NCI-H128 (cell line): ENCODE measurements at regions not wholly inside any gene's neighbourhood (a gene's known extent, or its start where the extent isn't known, plus 50 kb on each side); places are given as distances from the start of the nearest gene placed in this dataset.

ENCODE experiments used
- DNase-seq: peaks from one replicate; lab custom pipeline; 2025; ENCODE audit not compliant: unreplicated experiment; lab: John Stamatoyannopoulos, UW

DNA sequence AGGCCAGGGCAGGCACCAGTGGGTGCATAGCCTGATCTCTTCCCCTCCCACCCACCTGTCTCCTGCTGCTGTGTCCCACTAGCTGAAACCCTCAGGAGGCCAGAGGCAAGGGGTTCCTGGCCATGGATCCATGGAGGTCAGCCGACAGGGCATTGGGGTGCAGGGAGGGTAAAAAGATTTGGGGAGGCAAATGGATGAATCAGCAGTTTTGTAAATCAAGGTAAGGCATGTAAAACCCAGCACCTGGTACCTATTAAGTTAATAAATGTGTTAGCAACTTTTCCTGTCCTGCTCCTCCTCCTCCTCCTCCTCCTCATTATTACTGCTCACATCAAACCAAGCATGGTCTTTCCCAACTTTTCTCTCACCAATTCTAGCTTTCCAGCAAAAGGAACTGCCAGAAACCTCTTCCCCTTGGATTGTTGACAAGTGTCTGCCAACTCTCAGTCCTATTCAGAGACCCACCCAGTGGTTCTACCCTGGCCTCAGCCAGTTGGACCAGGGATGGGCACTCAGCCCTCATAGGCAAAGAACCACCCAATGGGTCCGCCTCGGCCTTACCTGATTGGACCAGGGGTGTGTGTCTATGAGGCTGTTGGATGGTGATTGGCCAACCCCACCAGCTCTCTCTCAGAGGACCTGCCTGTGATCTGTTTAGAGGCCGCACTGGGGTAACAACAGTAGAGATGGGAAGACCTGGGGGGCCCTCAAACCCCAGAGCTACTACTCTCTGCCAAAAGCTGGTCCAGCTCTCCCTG lies 155.7 kb upstream of the GSC start:
- no peak for DNase-seq

DNA sequence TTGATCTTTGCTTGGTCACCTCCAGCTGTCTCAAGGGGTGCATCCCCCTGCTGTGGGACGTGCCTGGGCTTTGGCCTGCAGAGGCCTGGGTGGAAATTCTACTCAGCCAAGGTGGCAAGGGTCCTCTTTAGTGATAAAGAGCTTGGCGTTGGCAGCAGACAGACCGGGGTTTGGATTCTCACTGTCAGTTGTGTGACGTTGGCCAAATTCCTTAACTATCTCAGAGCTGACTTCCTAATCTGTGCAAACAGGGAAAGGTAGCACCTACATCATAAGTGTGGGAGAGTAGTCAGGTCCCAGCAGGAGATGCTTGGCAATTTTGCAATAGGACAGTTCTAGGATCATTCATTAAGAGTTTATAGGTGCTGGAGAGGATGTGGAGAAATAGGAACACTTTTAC lies 154.3 kb upstream of the GSC start:
- DNase-seq: no peak

DNA sequence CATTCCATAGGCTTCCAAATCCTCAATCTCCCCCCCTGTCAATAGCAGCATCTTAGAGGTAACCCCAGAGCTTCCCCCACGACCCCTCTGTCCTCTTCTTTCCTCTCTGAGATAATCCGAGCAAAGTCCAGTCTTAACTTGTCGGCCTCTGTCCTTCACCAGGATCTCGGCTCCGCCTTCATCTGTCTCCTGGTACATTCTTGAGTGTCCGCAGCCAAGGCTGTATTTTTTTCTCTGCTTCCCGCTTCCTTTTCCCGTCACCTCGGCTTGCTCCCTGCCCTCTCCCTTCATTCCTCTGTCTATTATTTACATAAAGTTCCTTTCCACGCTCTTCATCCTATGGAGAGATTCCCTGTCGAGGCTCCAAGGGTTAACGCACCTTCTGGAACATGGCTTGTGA lies 153.9 kb upstream of the GSC start:
- DNase-seq: no peak

DNA sequence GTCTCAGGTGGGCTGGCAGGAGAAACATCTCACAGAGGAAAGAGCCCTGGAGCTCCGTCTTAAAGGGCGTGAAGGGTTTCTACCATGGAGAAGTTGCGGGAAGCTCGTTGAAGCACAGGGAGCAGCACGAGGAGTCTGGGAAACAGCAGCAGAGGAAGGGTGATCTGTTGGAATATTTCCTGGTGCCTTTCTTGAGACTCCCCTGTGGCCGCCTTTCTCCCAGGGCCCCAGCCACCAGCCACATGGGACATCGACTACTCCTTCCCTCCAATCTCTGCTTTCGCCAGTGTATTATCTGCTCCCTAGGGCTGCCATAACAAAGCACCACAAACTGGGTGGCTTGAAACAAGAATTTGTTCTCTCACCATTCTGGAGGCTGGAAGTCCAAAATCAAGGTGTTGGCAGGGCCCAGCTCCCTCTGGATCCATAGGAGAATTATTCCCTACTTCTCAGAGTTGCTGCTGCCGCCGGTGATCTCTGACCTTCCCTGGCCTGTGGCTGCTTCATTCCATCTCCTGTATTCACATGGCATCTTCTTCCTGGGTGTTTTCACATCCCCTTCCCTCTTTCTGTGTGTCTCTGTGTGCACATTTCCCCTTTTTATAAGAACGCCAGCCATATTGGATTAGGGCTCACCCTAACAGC lies 152.8 kb upstream of the GSC start:
- DNase-seq: no peak

DNA sequence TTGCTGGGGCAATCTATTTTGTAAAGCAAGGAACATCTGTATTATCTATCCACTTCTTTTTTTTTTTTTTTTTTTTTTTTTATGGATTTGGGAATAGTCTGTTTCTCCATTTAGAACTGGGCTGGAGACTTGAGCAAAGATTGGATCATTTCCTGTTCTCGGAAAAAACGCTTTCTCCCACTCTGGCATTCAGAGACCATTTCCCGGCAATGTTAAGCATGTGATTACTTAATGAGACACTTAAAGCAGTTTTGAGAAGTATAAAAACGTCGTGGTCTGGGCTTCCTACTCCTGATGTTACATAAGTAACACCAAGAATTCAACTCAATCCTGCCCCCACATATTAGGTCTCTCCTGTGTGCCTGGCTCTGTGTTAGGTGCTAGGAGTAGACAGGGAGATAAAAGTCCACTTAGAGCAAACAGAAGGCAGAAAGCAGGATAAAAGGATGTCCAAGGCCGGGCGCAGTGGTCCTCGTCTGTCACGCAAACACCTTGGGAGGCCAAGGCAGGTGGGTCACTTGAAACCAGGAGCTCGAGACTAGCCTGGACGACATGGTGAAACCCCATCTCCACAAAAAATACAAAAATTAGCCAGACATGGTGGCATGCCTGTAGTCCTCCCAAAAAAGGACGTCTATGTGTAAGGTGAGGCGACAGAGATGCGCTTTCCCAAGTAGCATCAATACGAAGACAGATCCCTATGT lies 152.1 kb upstream of the GSC start:
- no peak for DNase-seq

DNA sequence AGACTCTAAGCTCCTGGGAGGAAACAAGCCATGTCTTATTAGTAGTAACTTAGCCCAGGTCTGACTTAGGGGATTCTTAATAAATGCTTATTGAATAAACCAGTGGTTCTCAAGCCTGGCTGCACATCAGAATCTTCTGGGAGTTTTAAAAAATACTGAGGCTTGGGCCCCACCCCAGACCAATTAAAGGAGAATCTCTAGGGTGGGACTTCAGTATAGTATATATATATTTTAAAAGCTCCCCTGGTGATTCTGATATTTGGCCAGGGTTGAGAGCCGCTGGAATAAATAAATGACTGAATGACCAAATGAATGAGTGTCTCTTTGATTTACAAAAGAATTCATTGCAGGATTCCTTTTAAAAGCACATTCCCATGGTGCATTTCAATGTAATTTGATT lies 151.5 kb upstream of the GSC start:
- no peak for DNase-seq

DNA sequence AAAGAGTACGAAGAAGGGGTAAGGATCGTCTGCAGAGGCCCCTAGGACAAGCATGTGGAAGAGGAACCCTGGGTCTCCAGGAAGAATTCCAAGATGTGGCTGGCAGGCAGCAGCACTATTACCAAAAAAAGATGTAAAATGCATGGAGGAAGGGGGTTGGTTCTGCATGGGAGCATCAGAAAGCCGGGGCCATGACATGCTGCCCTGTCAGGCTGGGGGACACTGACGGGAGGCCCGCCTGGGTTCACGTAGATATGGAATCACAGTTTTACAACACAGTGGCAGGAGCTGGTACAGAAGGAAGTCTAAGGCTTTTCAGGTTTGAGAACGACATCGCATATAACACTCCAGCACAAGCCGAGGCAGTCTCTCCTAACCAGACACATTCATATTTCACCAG lies 150.0 kb upstream of the GSC start:
- no peak for DNase-seq

DNA sequence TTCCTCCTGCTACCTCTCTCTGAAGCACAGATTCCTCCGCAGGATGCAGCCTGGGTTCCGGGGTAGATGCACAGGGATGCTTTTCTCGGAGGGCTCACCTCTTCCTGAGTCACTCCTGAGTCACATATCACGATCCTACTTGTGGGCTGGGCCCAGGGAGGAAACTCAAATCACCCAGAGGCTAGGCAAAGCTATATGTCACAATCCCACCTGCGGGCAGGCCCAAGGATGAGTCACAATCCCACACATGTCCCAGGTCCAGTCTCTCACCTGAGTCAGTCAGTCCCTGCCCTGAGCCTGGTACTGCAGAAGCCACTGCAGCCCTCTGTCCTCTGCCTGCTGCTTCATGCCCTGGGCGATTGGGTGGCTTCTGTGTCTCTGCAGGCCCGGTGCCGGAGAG lies 149.0 kb upstream of the GSC start:
- no peak for DNase-seq

DNA sequence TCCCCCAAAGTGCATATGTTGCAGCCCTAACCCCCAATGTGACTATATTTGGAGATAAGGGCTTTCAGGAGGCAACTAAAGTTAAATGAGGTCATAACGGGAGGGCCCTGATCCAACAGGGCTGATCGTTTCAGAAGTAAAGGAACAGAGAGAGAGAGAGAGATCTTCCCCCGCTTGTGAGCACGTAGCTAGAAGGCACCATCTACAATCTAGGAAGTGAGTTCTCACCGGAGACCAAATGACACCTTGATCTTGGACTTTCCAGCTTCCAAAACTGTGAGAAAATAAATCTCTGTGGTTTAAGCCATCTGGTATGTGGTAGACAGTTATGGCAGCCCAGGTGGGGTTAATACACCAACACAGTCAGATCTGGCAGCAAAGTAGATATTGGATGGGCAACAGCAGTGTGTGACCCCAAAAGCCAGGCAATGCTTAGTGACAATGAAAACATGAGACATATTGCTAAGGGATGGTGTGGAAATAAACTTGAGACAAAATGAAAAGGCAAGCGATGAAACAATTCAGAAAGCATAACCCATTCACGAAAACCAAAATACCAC lies 147.2 kb upstream of the GSC start:
- no peak for DNase-seq

DNA sequence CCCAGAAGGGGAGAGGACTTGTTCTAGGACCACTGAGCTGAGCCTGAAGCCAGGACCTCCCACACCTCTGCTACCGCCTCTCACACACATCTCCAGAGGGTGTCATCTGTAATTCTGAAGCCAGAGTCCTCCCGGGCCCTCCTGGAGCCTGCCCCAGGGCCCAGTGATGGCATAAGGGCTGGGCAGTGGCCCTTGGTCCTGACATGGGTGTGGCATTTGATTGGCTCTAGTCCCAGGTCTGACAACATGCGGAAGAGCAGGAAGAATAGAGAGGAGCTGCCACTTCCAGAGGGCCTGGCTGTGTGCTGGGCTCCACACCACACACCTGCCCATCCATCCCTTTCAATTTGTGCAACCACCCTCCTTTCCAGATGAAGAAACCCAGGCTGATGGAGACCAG lies 144.3 kb upstream of the GSC start:
- no peak for DNase-seq

DNA sequence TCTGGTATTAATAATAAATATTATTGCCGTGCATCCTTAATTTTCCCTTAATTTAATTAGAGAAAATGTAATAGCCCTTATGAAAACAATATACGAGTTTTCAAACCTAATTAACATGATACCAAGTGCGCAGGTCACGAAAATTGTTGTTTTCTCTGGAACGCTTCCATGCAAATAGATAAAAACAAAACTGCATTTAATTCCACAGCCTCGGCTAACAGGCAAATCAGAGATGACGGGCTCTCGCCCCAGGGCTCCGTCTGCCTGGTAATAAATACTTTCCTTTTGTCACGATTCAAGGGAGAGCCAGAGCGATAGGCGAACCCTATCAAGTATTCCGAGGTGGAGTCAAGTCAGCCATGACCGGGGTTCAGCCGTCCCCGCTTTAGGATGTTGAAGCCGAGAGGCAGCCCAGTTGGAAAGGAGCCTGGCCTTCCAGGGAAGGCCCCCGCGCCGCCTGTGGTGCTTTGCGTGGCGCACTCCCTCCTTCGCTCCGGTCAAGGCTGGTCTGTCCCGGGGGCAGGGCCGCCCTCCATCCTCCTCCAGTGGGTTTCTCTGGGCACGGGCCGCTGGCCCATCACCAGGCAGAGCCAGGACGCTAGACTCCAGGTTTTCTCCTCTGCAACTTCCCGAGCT lies 137.8 kb upstream of the GSC start:
- no peak for DNase-seq

DNA sequence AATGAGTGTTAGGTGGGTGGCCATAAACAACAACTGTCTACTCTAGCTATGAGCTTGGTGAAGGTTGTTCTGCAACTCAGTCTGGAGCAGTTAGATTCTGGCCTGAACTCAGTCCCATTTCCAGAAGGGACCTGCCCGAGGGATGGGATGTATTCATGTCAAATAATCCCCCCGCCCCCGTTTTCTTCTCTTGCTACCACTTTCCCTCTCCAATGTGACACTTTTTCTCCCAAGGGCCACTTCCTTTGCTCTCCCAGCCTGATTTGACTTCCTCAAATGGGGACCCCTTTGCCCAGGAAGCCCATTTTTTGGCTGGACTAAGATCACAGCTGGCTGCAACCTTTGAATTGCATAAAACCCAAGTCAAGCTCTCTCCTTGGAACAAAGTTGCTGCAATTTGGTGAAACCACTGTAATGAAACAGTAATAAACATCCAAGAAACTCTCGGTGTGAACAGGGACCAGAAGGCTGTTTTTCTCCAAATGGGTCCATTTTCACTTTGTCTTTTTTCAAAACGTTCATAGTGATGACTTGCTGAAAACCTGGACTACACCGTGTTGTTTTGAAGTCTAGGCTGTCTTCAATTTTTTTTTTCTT lies 137.2 kb upstream of the GSC start:
- DNase-seq: no peak

DNA sequence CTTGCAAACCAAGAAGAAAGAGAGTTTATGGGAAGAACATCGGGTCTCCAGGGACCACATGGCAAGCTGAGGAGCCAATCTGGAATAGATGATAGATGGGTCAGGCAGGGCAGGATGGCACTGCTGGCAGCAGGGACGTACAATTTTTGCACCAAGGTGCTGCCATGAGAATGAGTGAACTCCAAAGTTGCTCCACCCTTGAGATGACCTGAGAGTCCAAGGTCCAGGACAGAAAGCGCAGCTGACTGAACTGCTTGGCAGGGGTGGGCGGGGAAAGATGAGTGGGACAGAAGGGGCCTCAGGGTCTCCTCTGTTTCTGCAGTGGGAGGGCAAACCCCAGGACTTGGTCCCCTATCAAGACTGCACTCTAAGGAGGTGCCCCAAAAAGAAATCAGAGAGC lies 136.7 kb upstream of the GSC start:
- no peak for DNase-seq

DNA sequence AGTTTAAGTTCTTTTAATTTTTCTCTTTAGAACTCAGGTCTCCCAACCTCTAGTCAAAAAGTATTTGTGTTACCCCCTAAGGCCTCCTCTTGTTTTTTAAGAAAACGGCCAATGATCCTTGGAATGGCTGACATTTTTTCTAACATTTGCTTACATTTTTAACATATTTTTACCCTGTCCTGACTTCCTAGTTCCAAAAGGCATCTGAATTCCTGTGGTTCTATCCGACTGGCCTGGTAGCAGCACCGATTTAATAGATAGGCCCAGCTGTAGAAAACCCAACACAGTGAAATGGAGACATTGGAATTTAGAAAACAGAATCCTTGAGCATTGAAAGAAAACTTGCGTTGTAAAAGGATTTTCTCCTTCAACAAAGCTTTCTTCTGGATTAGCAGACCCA lies 134.7 kb upstream of the GSC start:
- DNase-seq: no peak

DNA sequence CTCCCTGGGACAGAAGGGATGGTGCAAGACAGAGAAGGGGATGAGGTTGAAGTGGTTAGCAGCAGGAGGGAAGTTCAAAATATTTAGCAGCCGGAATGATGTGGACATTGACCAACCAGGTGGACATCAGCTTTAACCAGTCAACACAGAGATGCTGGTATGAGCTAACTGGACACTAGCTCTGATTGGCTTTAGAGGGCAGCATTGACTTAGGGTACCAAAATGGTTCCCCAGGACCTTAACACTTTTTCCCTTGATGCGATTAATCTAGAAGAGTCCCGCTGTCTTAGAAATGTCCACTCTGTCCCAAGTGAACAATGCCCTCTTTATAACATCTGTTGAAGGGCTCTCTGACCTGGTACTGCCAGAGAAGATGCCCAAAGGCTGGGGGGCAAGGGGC lies 134.0 kb upstream of the GSC start:
- no peak for DNase-seq

DNA sequence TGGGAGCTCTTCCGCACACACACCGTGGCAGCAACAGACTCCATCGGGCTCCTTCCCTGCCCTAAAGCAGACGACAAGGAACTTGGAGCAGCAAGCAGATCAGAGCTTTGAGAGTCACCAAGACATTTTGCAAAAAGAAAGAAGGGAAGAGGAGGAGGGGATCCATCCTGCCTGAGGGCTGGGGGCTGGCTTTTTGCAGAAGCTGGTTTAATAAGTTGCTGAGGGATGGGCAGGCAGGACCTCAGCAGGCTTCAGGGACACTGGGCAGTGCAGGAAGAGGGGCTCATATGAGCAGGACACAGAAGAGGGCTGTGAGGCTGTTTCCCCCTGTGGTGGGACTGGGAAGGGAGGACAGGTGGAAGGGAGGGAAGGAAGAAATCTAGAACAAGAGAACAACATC lies 133.4 kb upstream of the GSC start:
- no peak for DNase-seq

DNA sequence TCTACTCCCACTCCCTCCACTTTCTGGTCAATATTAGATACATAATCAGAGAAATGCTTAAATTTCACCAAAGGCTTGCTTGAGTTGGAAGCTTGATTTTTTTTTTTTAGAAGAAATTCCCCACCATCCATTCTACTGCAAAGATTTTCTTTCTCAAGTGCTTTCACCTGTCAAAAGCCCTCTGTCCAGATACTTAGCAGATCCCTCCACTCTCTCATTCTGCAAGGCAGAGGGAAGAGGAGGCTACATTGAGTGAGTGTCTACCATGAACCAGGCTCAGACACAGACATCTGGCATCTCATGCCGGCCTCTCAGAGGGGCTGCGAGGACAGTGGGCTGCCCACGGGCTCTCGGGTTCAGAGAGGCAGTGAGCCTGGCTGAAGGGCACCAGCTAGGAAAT lies 127.6 kb upstream of the GSC start:
- no peak for DNase-seq

DNA sequence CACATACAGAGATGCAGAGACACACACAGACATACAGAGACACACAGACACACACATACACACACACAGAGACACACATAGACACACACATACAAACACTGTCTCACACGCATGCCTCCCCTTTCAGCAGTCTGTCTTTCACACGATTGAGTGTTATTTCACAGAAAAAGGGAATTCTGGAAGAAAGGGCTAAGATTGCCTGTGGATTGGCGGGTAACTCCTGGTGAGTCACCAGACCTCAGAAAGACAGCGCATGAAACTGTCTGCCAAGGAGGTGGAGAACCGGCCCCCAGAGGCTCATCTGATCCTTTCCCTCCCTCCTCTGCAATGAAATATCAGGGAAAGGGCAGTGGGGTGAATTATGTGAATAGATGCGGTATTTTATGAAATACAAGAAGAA lies 127.2 kb upstream of the GSC start:
- DNase-seq: no peak

DNA sequence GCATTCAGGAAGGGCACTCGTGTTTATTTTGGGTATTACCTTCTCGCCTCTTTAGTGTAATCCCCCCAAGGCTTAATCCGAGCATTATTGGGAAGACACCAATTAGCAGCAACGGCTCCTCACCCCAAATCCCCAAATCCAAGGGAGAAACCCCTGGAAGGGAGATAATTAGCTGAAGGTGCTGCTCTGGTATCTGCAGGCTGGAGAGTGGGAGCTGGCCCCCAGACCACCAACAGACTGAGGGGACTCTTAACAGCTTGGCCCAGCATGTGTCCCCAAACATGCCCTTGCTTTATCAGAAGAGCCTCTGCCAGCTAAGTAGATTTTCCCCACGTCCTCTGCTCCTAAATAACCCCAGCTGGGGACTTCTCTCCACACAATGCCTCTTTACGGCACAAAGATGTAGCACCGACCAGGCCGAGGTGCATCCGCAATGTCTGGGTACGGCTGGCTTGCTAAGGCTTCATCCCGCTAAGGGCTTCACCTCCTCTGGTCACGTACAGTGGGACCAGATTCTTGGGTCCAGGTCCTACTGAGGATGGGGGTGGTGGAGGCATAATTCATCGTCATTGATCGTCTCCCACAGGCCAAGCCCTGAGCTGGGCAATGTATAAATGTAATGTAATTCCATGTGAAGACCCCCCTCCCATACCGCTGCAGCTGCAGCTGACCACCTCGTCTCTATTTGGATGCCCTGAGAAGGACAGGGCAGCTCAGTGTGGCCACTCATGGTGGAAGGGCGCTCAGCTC lies 123.7 kb upstream of the GSC start:
- DNase-seq: no peak

DNA sequence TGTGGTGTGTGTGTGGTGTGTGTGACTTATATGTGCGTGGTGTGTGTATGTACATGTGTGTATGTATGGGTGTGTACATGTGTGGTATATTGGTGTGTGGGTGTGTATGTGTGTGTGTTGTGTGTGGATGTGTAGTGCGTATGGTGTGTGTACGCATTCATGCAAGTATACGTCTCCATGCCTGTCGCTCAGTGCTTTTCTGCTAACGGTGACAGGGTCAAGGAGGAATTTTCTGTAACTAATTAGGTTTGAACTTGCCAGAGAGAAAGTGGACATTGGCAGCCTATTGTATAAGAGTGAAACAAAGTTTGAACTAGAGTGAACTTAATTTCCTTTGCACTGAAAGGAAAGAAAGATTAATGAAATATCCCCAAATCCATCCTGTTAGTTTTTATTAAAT lies 120.9 kb upstream of the GSC start:
- no peak for DNase-seq
